BJ (cell line): ENCODE measurements at regions not wholly inside any gene's neighbourhood (a gene's known extent, or its start where the extent isn't known, plus 50 kb on each side); places are given as distances from the start of the nearest gene placed in this dataset.

Experiments used
- CTCF ChIA-PET: fragments of 350-600 bp; formaldehyde crosslinking; extraction: SDS; loops from one replicate; lab custom pipeline; 2021; ENCODE audit warnings: antibody characterized with exemption, inconsistent platforms; lab: Yijun Ruan, JAX
- POLR2A ChIA-PET: fragments of 300-600 bp; sonication (Branson Sonifier 250); formaldehyde crosslinking; extraction: SDS; loops from one replicate; lab custom pipeline; 2021; ENCODE audit warnings: antibody characterized with exemption; lab: Charles Lee
- DNase-seq: peaks from one replicate; pipeline ENCODE4 v3.0.0-alpha.2; 2011; ENCODE audit warnings: low read depth
- H3K27me3 ChIP-seq: 2 replicates; pipeline ENCODE4 v1.6.0; 2011; ENCODE audit warnings: low read length; ENCODE audit not compliant: control insufficient read depth, insufficient read depth
- H3K36me3 ChIP-seq: 2 replicates; pipeline ENCODE4 v1.5.1; 2011; ENCODE audit warnings: low read length; ENCODE audit not compliant: control insufficient read depth, insufficient read depth
- H3K4me3 ChIP-seq: 2 replicates; pipeline ENCODE4 v1.5.1; 2011; ENCODE audit warnings: low read depth, mild to moderate bottlenecking, control low read depth, low read length
- CTCF ChIP-seq: IDR thresholded peaks from 2 replicates; pipeline ENCODE4 v1.5.1; 2011; ENCODE audit warnings: low read depth, mild to moderate bottlenecking, control low read depth, inconsistent platforms, low read length, moderate library complexity; ENCODE audit not compliant: insufficient read depth

GRCh38 chr15:85979929-85980328, 99.7 kb upstream of the AGBL1 start:
- ChIA-PET POLR2A (no interaction called here), CTCF (no interaction called here)
- Histone ChIP-seq H3K4me3 (no peak overlapping the region), H3K27me3 (no peaks in the 10 kb centered on the region), H3K36me3 (no peaks in the 10 kb centered on the region)
- no peak for TF ChIP-seq CTCF
- DNase-seq, result no peak

GRCh38 chr15:85980946-85981345, 98.7 kb upstream of the AGBL1 start:
- ChIA-PET POLR2A (no interaction called here), CTCF (no interaction called here)

GRCh38 chr15:85984241-85984640, 95.4 kb upstream of the AGBL1 start:
- no peak for DNase-seq
- Histone ChIP-seq H3K4me3 (no peak overlapping the region), H3K36me3 (no peaks in the 10 kb centered on the region), H3K27me3 (no peaks in the 10 kb centered on the region)
- ChIA-PET CTCF (no interaction called here), POLR2A (no interaction called here)
- TF ChIP-seq CTCF, result no peak

More at GRCh38 chr15:85980946-85981345, 98.7 kb upstream of the AGBL1 start:
- no peak for TF ChIP-seq CTCF
- no peak for DNase-seq
- Histone ChIP-seq H3K4me3 (no peak overlapping the region), H3K27me3 (no peaks in the 10 kb centered on the region), H3K36me3 (no peaks in the 10 kb centered on the region)

GRCh38 chr15:85986116-85986515, 93.6 kb upstream of the AGBL1 start:
- Histone ChIP-seq H3K36me3 (no peaks in the 10 kb centered on the region), H3K27me3 (no peaks in the 10 kb centered on the region), H3K4me3 (no peak overlapping the region)
- POLR2A ChIA-PET, result no interaction called here
- CTCF ChIA-PET, result no interaction called here
- TF ChIP-seq CTCF, result no peak
- no peak for DNase-seq

GRCh38 chr15:85986741-85987140, 92.9 kb upstream of the AGBL1 start:
- H3K27me3 ChIP-seq, result no peaks in the 10 kb centered on the region
- POLR2A ChIA-PET, result no interaction called here
- no peak overlapping the region for H3K4me3 ChIP-seq
- CTCF ChIA-PET, result no interaction called here
- TF ChIP-seq CTCF, result no peak
- no peaks in the 10 kb centered on the region for H3K36me3 ChIP-seq
- DNase-seq, result no peak
